ENCODE measurements at regions not wholly inside any gene's neighbourhood (a gene's known extent, or its start where the extent isn't known, plus 50 kb on each side); places are given as distances from the start of the nearest gene placed in this dataset.

DNA sequence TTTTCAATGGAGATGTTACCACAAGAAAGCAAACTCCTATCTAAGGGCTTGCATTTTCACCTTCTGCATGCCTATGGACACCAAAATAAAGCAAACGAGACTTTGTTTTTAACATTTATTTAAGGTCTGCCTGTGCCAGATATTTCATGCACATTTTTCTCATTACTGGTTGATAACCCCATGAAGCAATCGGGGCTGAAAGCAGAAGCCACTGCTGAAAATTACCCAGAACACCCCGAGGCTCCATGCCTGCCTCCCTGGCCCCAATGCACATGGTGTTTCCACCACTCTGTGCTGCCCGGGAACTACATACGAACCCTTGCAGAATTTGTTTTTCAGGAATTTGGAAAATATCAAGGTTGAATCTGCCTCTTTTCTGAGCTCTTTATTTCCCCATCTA is 240.1 kb downstream of the NR2F1-AS1 start:
- H3K4me1 ChIP-seq (ENCODE audit: control insufficient read depth, insufficient read depth, low read length) = peaks cover 4% of the 10 kb centered on the region; the same call in 1 of the 2 replicates
- H3K9ac ChIP-seq (ENCODE audit: low read depth, low read length) = no peak overlapping the region
- no peaks in the 10 kb centered on the region for H3K27me3 ChIP-seq (ENCODE audit: control insufficient read depth, insufficient read depth, low read length)
- H3K27ac ChIP-seq (ENCODE audit: low read depth, low read length) = no peak overlapping the region
- H3K4me3 ChIP-seq (ENCODE audit: low read depth, low read length) = no peak overlapping the region
- no peaks in the 10 kb centered on the region for H3K36me3 ChIP-seq (ENCODE audit: control insufficient read depth, insufficient read depth, low read length)
- no peaks in the 10 kb centered on the region for H3K9me3 ChIP-seq (ENCODE audit: control insufficient read depth, insufficient read depth, low read length)

DNA sequence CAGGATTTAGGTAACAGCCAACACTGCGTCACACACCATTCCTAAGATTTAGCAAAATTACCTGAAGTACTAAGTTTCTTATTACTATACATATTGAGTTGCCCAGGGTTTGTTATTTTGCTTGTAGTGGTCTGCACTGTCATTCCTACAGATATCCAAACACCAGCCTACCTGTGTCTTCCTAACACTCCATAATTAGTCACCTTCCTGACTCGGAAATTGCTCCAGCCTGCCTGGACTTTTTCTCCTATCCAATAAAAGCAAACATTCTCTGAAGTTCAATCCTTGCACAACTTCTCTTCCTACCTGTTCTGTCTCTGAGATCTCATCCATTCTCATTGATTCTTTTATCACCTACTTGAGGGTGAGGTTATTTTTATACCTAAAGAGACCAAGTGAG is 243.9 kb downstream of the NR2F1-AS1 start:
- no peaks in the 10 kb centered on the region for H3K27me3 ChIP-seq (ENCODE audit: control insufficient read depth, insufficient read depth, low read length)
- H3K27ac ChIP-seq (ENCODE audit: low read depth, low read length) = no peak overlapping the region

GRCh38 chr5:93336330-93337110 is 244.5 kb downstream of the NR2F1-AS1 start:
- Histone ChIP-seq H3K36me3 (ENCODE audit: control insufficient read depth, insufficient read depth, low read length) (no peaks in the 10 kb centered on the region), H3K9ac (ENCODE audit: low read depth, low read length) (no peak overlapping the region), H3K4me1 (ENCODE audit: control insufficient read depth, insufficient read depth, low read length) (no peaks in the 10 kb centered on the region), H3K27ac (ENCODE audit: low read depth, low read length) (no peak overlapping the region), H3K9me3 (ENCODE audit: control insufficient read depth, insufficient read depth, low read length) (no peaks in the 10 kb centered on the region), H3K4me3 (ENCODE audit: low read depth, low read length) (no peak overlapping the region), H3K27me3 (ENCODE audit: control insufficient read depth, insufficient read depth, low read length) (no peaks in the 10 kb centered on the region)

More for the DNA sequence above, 243.9 kb downstream of the NR2F1-AS1 start:
- no peak overlapping the region for H3K9ac ChIP-seq (ENCODE audit: low read depth, low read length)
- no peak overlapping the region for H3K4me3 ChIP-seq (ENCODE audit: low read depth, low read length)
- H3K4me1 ChIP-seq (ENCODE audit: control insufficient read depth, insufficient read depth, low read length) = no peaks in the 10 kb centered on the region
- H3K9me3 ChIP-seq (ENCODE audit: control insufficient read depth, insufficient read depth, low read length) = no peaks in the 10 kb centered on the region
- no peaks in the 10 kb centered on the region for H3K36me3 ChIP-seq (ENCODE audit: control insufficient read depth, insufficient read depth, low read length)

- Histone ChIP-seq H3K27ac (ENCODE audit: low read depth, low read length) (no peak overlapping the region), H3K9me3 (ENCODE audit: control insufficient read depth, insufficient read depth, low read length) (no peaks in the 10 kb centered on the region), H3K36me3 (ENCODE audit: control insufficient read depth, insufficient read depth, low read length) (no peaks in the 10 kb centered on the region), H3K4me3 (ENCODE audit: low read depth, low read length) (no peak overlapping the region), H3K9ac (ENCODE audit: low read depth, low read length) (no peak overlapping the region), H3K27me3 (ENCODE audit: control insufficient read depth, insufficient read depth, low read length) (no peaks in the 10 kb centered on the region), H3K4me1 (ENCODE audit: control insufficient read depth, insufficient read depth, low read length) (no peaks in the 10 kb centered on the region)
Observed at GRCh38 chr5:93331863-93332262, 249.2 kb downstream of the NR2F1-AS1 start.

- H3K27me3 ChIP-seq (ENCODE audit: control insufficient read depth, insufficient read depth, low read length) = no peaks in the 10 kb centered on the region
- no peak overlapping the region for H3K27ac ChIP-seq (ENCODE audit: low read depth, low read length)
- H3K9me3 ChIP-seq (ENCODE audit: control insufficient read depth, insufficient read depth, low read length) = no peaks in the 10 kb centered on the region
Observed at GRCh38 chr5:93331241-93331640, 249.8 kb downstream of the NR2F1-AS1 start.

GRCh38 chr5:93330506-93330905 is 250.5 kb downstream of the NR2F1-AS1 start:
- Histone ChIP-seq H3K9ac (ENCODE audit: low read depth, low read length) (no peak overlapping the region), H3K36me3 (ENCODE audit: control insufficient read depth, insufficient read depth, low read length) (no peaks in the 10 kb centered on the region), H3K4me1 (ENCODE audit: control insufficient read depth, insufficient read depth, low read length) (no peaks in the 10 kb centered on the region), H3K27me3 (ENCODE audit: control insufficient read depth, insufficient read depth, low read length) (no peaks in the 10 kb centered on the region), H3K4me3 (ENCODE audit: low read depth, low read length) (no peak overlapping the region), H3K27ac (ENCODE audit: low read depth, low read length) (no peak overlapping the region), H3K9me3 (ENCODE audit: control insufficient read depth, insufficient read depth, low read length) (no peaks in the 10 kb centered on the region)

More at GRCh38 chr5:93331241-93331640, 249.8 kb downstream of the NR2F1-AS1 start:
- no peak overlapping the region for H3K9ac ChIP-seq (ENCODE audit: low read depth, low read length)
- no peak overlapping the region for H3K4me3 ChIP-seq (ENCODE audit: low read depth, low read length)
- no peaks in the 10 kb centered on the region for H3K4me1 ChIP-seq (ENCODE audit: control insufficient read depth, insufficient read depth, low read length)
- H3K36me3 ChIP-seq (ENCODE audit: control insufficient read depth, insufficient read depth, low read length) = no peaks in the 10 kb centered on the region

- no peak overlapping the region for H3K4me3 ChIP-seq (ENCODE audit: low read depth, low read length)
- H3K9me3 ChIP-seq (ENCODE audit: control insufficient read depth, insufficient read depth, low read length) = no peaks in the 10 kb centered on the region
- no peaks in the 10 kb centered on the region for H3K36me3 ChIP-seq (ENCODE audit: control insufficient read depth, insufficient read depth, low read length)
- H3K27me3 ChIP-seq (ENCODE audit: control insufficient read depth, insufficient read depth, low read length) = no peaks in the 10 kb centered on the region
- no peak overlapping the region for H3K9ac ChIP-seq (ENCODE audit: low read depth, low read length)
- no peak overlapping the region for H3K27ac ChIP-seq (ENCODE audit: low read depth, low read length)
- H3K4me1 ChIP-seq (ENCODE audit: control insufficient read depth, insufficient read depth, low read length) = no peaks in the 10 kb centered on the region
Observed at GRCh38 chr5:93329756-93330155, 251.3 kb downstream of the NR2F1-AS1 start.

- Histone ChIP-seq H3K27ac (ENCODE audit: low read depth, low read length) (no peak overlapping the region), H3K4me3 (ENCODE audit: low read depth, low read length) (no peak overlapping the region), H3K27me3 (ENCODE audit: control insufficient read depth, insufficient read depth, low read length) (no peaks in the 10 kb centered on the region), H3K36me3 (ENCODE audit: control insufficient read depth, insufficient read depth, low read length) (no peaks in the 10 kb centered on the region), H3K9me3 (ENCODE audit: control insufficient read depth, insufficient read depth, low read length) (no peaks in the 10 kb centered on the region), H3K4me1 (ENCODE audit: control insufficient read depth, insufficient read depth, low read length) (no peaks in the 10 kb centered on the region), H3K9ac (ENCODE audit: low read depth, low read length) (no peak overlapping the region)
Observed at GRCh38 chr5:93328833-93329232, 252.2 kb downstream of the NR2F1-AS1 start.

- no peak overlapping the region for H3K9ac ChIP-seq (ENCODE audit: low read depth, low read length)
- H3K36me3 ChIP-seq (ENCODE audit: control insufficient read depth, insufficient read depth, low read length) = no peaks in the 10 kb centered on the region
- H3K9me3 ChIP-seq (ENCODE audit: control insufficient read depth, insufficient read depth, low read length) = no peaks in the 10 kb centered on the region
- no peak overlapping the region for H3K4me3 ChIP-seq (ENCODE audit: low read depth, low read length)
- H3K4me1 ChIP-seq (ENCODE audit: control insufficient read depth, insufficient read depth, low read length) = no peaks in the 10 kb centered on the region
- no peak overlapping the region for H3K27ac ChIP-seq (ENCODE audit: low read depth, low read length)
- no peaks in the 10 kb centered on the region for H3K27me3 ChIP-seq (ENCODE audit: control insufficient read depth, insufficient read depth, low read length)
Observed at GRCh38 chr5:93327605-93328004, 253.4 kb downstream of the NR2F1-AS1 start.

GRCh38 chr5:93325946-93326345 is 255.1 kb downstream of the NR2F1-AS1 start:
- Histone ChIP-seq H3K4me3 (ENCODE audit: low read depth, low read length) (no peak overlapping the region), H3K27me3 (ENCODE audit: control insufficient read depth, insufficient read depth, low read length) (no peaks in the 10 kb centered on the region), H3K36me3 (ENCODE audit: control insufficient read depth, insufficient read depth, low read length) (no peaks in the 10 kb centered on the region), H3K27ac (ENCODE audit: low read depth, low read length) (no peak overlapping the region), H3K4me1 (ENCODE audit: control insufficient read depth, insufficient read depth, low read length) (no peaks in the 10 kb centered on the region), H3K9me3 (ENCODE audit: control insufficient read depth, insufficient read depth, low read length) (no peaks in the 10 kb centered on the region), H3K9ac (ENCODE audit: low read depth, low read length) (no peak overlapping the region)

- no peaks in the 10 kb centered on the region for H3K4me1 ChIP-seq (ENCODE audit: control insufficient read depth, insufficient read depth, low read length)
- no peaks in the 10 kb centered on the region for H3K36me3 ChIP-seq (ENCODE audit: control insufficient read depth, insufficient read depth, low read length)
- no peak overlapping the region for H3K27ac ChIP-seq (ENCODE audit: low read depth, low read length)
- H3K27me3 ChIP-seq (ENCODE audit: control insufficient read depth, insufficient read depth, low read length) = no peaks in the 10 kb centered on the region
- no peaks in the 10 kb centered on the region for H3K9me3 ChIP-seq (ENCODE audit: control insufficient read depth, insufficient read depth, low read length)
- no peak overlapping the region for H3K4me3 ChIP-seq (ENCODE audit: low read depth, low read length)
- H3K9ac ChIP-seq (ENCODE audit: low read depth, low read length) = no peak overlapping the region
Observed at GRCh38 chr5:93322974-93323860, 257.8 kb downstream of the NR2F1-AS1 start.

Data from HUES48 (cell line).